Fibroblast of skin of left biceps (primary cell): ENCODE measurements at regions not wholly inside any gene's neighbourhood (a gene's known extent, or its start where the extent isn't known, plus 50 kb on each side); places are given as distances from the start of the nearest gene placed in this dataset.
"Not testable (repeated sequence)": the region's sequence is repeated elsewhere in the genome, so short reads cannot be mapped to it uniquely, and the experiment has no call there.

ENCODE experiments used
- DNase-seq, 2 experiments: peaks; one replicate each; pipeline ENCODE4 v3.0.0-alpha.2; 2013; ENCODE audit warnings: low read depth in 2 of 2

DNA sequence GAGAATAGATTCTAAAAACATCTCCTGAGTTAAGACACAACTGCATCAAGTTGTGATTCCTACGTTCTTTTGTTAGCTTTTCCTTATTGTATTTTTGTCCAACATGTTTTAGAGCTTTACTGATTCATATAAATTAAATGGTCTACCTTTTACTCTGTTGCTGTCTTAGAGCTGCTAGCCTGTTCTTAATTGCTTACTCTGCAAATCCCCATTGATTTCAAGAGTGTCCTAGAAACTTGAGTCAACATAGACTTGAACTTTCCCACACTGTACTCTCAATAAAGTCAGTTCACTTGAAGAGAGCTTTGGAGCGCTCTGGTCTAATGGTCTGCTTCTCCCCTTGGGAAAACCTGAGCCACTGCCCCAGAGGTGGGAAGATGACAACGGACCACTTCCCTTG, 343.9 kb downstream of the CCER1 start:
- DNase-seq: no peak

DNA sequence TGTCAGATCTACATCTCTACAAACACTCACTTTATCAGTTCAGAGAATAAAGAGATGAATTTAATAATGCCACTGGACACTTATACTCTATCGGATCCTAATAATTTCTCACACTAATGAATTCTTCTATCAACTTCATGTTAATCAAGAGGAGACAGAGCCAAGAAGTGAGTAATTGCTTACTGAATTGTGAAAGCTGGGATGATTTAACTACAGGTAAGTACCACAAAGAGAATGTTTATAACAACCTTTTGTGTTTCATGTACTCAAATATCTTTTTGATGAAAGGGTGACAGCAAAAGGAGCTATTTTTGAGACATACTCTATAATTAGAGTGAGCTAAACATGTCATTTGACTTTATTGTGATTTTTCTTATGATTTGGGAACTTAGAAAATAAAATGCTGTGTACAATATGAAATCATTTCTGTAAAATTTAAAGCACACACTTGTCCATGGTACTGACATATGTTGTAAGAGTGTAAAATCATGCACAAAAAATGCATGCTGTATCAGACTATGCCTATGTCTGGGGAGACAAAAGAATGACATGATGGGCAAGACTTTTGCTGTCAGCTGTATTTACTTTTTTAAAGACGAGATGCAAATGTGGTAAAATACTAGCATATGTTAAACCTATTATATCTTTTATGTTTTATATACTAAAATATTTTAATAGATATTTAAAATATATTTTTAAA, 361.2 kb downstream of the CCER1 start:
- no peak for DNase-seq

DNA sequence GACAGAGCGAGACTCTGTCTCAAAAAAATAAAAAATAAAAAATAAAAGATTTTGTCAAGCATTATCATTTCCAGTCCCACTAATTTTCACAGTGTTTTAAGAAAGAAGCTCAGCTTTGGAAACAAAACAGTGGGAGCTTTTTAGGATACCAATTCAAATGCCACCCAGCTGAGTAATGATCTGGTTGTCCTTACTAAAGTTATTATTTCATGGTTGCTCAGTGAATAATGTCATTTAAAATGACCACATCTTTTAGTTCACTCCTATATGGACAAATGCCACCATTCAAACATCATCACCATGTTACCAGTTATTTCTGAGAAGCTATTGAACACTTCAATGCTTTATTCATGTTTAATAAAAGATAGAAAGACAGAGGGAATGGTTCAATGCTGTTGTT, 365.0 kb downstream of the CCER1 start:
- no peak for DNase-seq

DNA sequence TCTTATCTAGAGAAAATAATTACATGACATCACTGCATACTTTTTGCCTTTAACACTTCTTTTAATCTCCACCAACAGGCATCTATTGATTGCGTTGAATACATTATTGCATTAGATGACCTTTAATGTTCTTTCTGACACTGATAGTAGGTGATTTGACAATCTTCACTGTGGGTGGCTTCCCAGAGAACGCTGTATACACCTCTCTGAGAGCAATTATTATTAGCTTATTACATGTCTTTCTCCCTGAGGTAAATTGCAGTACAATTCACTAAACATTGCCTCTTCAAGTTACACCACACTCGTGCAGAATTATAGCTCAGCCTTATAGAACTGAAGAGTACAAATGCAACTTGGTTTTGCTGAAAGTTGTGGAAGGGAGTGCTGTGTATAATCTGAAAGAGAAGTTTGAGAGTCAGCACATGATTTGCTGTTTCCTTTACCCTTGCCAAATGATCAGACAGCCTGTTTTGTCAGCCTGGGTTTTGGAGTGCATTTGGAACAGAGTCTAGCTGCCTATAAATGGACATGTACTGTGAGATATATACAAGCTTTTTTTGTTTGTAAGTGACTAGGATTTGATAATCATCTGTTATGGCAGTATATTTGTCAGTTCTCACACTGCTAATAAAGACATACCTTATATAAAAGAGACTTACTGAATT, 369.2 kb downstream of the CCER1 start:
- DNase-seq: no peak

DNA sequence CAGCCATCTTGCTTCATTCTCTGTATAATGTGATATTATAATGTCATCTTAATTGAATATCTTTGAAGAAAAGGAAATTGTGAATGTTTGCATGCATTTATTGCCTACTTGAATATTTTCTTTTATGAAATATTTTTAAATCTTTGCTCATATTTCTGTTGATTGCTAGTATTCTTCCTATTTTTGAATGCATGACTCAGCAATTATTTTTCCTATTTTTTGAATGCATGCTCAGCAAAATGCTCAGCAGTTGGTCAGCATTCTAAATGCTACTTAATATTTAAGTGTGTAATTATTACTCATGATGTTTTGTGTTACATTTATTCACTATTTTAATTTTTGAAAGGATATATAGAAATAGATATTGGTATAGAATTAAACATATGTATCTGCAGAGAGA, 378.3 kb downstream of the CCER1 start:
- DNase-seq: no peak

DNA sequence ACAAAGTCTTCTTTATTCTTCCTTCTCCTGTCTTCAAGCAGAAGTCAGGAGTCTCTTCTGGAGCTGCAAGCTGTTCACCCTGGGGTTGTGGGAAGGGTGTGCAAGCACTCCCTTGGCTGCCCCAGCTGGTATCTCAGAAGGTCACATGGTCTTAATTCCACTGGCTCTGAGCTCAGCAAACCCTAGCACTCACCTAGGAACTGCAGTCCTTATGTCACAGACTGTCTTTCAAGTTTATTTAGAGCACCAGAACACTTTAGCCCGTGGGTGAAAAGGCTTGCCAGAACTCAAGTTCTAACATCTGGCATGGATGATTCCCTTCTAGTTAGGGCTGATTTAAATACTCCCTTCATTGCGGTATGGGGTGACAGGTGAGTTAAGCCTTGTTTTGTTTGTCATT, 379.0 kb downstream of the CCER1 start:
- no peak for DNase-seq

DNA sequence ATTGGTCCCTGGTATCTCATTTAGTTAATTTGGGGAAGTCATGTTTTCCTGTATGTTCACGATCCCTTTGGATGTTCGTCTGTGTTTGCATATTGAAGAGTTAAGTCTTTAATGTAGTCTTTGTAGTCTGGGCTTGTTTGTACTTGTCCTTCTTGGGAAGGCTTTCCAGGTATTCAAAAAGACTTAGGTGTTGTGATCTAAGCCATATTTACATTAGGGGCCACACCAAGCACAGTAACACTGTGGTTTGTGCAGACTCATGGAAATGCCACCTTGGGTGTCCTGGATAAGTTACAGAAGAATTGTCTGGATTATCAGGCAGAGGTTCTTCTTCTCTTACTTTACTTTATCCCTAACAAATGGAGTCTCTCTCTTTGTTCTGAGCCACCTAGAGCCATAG, 380.3 kb downstream of the CCER1 start:
- no peak for DNase-seq

DNA sequence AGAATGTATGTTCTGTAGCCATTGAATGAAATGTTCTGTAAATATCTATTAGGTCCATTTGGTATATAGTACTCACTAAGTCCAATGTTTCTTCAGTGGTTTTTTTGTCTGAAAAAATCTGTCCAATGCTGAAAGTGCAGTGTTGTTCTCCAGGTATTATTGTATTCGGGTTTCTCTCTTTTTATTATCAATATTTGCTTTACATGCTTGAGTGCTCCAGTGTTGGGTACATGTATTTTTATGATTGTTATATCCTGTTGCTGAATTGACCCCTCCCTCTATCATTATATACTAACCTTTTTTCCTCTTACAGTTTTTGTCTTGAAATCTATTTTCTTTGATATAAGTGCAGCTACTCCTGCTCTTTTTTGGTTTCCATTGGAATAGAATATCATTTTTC, 382.2 kb downstream of the CCER1 start:
- no peak for DNase-seq

DNA sequence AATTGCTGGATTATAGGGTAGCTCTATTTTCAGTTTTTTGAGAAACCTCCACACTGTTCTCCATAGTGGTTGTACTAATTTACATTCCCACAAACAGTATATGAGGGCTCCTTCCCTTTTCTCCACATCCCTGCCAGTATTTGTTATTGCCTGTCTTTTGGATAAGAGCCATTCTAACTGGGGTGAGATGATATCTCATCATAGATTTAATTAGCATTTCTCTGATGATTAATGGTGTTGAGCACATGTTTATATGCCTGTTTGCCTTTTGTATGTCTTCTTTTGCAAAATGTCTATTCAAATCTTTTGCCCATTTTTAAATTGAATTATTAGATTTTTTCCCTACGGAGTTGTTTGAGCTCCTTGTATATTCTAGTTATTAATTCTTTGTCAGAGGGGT, 385.3 kb downstream of the CCER1 start:
- DNase-seq: no peak

DNA sequence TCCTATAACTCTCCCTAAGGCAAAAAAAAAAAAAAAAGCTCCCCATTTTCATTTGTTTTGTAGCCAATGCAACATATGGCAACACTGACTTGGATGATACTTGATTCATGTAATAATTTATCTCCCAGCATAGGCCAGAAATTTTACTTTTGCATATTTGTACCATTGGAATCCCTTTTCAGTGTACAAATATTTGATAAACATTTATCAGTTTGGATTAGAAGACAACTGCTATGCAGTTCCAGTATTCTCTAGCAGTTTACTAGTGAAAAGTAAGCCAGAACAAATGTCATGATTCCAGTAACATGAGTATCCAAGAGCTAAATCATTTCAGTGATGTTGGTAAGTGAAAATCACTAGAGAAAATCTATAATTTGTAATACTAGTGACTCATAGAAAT, 392.3 kb downstream of the CCER1 start:
- DNase-seq: no peak

DNA sequence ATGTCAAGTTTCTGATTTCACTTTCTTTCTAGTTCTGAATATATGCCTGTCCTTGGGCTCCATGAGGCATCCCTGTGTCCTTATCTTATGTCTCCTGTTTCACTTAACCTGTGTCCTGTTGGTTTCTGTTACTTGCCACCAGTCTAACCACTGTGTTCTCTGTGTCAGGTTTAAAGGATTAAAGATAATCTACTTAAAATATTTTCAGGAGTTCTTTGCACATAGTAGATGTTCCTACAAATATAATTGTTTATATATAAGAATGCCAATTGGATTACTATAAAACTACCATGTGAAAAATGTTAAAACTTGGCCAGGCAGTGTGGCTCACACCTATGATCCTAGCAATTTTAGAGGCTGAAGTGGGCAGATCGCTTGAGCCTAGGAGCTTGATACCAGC, 406.4 kb downstream of the CCER1 start:
- no peak for DNase-seq

DNA sequence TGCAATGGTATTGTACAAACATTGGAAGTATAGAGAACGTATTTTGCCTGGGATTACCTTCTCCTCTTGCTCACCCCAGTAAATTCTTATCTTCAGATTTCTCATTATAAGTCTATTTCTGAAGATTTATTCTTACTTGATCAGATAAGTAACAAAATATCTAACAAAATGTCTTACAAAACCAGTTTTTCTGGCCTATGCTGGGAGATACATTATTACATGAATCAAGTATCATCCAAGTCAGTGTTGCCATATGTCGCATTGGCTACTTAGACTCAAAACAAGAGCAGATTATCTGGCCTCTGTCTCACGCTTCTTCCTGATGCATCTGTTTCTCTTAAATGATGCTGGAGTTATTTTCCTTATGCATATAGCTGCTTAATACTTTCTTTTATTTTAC, 408.5 kb downstream of the CCER1 start:
- DNase-seq: no peak

DNA sequence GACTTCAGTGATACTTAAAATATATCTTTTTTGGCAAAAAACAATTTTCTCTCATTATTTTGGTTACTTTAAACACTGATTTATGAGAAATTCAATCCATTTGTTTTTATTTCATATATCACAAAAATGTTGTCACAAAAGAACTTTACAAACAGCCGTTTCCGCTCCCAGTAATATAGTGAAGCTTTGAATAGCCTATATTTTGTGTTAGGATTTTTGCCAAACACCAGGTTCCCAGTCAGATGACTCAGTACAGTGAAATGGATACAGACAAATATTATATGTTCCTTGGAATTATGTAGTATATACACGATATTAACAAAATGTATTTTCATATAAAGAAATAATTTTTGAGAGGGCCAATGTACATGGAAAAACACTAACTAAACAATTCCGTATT, 411.1 kb downstream of the CCER1 start:
- no peak for DNase-seq

DNA sequence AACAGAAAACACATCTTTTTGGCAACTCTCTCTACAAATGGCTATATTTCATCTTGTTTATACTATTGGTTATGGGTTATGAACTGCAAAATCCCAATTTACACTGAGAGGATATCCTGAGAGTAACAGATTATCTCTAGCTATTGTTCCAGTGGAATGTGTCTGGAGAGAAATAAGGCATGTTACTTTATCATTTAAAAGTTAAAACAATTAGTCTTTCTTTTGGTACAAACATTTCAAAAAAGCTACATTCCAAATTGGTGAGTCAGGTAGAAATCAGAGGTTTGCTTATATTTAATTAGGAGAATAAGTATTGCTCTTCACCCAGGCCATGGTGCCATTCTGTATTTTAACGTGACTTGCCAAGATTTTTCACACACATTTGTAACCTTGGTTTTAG, 411.6 kb downstream of the CCER1 start:
- no peak for DNase-seq

DNA sequence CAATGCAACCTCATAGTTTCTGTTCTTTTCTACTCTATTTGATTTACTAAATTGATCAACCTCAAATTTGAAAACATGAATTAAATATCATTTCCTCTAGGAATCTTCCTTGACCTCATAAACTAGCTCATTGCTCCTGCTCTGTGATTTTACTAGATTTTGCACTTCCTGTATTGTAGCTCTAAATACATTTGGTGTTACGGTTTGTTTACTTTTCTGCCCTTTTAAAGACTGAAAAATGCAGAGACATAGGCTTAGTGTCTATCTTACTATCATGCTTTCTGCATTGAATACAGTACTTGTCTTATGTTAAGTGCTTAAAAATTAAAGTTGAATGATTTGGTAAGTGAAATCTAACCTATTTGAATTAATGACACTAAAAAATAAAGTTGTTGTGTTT, 412.1 kb downstream of the CCER1 start:
- DNase-seq: not testable (repeated sequence)

DNA sequence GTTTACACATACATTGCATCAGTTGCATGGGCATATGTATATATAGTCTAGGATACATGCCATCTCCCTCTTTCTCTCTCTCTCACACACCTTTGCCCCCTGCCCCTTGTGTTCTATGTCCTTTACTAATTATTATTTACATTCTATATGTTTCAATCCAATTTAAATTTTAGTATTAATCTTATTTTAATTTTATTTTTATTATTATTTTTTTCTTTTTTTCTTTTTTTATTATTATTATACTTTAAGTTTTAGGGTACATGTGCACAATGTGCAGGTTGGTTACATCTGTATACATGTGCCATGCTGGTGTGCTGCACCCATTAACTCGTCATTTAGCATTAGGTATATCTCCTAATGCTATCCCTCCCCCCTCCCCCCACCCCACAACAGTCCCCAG, 421.1 kb downstream of the CCER1 start:
- DNase-seq: not testable (repeated sequence)

DNA sequence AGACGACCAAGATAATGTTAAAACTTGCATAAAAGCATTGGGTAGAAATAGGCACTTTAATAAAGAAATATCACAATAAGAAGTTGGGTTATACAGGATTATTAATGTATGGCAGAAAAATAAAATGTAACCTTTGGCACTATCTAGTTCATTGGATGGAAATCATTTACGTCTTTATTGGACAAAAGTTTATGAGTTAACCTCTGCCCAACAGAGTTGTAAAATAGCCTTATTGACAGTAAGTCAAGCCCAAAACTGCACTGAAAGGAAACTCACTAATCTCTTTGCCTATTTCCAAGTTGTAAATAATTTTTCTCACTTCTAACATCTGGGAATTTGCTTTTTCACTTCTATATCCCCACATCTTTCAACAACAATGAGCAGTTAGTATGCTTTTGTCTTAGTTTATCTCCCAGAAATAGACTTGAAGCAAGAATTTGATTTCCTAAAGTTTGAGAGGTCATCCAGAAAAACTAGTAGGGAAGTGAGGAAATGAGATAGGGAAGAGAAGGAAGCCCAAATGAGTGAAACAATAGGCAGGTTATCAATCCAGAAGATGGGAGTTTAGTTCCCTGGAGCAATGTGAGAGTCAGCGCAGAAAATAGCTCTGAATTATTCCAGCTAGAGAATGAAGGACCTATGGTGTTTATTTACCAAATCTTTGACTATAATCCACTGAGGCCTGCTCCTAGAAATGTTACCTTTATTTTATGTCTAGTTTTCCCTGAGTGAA, 434.8 kb downstream of the CCER1 start:
- no peak for DNase-seq

DNA sequence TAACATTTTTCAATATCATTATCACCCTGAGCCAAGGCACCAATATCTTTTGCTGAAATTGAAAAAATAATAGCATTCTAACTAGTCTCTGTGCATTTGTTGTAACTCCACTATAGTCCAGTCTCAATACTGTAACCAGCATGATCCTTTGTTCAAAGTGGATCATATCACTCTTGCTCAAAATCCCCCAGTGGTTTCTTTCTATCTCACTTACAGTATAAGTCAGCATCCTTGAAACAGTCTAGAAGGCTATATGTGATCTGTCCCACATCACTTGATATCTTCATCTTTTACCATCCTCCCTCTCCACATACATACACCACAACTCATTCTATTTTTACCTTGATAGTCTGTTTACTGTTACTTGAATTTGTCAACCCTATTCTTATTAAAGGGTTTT, 435.7 kb downstream of the CCER1 start:
- DNase-seq: no peak

DNA sequence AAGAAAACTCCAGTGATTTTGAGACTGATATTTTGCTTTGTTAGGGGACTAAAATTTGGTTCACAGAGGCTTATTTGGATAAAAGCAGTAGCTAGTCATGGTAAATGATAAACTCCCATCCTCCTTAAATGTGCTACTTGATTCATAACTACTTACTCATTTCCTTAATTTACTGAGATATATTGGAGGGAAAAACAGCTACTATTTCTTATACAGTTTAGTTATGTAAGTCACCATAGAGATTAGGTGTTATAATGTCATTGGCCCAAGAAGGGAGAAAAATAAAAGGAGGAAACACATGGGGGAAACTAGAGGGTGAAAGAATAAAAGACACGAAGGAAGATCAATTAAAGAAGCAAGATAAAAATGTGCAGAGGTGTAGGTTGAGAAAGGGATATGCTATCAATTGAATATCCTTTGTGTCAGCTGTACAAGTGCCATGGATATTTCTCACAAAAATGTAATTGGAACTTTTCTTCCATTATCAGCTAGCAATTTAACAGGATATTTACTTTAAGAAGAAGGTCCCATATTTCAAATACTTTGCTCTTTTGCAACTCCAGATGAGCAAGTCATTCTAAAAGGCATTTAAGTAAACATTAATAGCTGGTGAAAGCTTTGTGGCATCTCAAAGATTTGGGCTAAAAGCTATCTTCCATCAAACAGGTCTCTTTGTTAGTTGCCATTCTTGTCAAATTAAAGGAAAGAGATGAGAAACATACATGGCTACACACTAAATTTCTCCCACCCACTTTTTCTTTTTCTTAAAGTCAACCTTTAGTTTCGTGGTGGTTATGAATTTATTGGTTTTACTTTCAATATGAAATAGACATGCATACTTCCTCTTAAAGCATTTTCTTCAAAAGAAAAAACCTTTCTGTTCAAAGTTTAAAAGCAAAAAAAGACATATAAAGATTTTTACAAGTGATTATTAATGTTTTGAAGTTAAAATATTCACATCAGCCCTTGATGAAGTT, 439.5 kb downstream of the CCER1 start:
- no peak for DNase-seq

DNA sequence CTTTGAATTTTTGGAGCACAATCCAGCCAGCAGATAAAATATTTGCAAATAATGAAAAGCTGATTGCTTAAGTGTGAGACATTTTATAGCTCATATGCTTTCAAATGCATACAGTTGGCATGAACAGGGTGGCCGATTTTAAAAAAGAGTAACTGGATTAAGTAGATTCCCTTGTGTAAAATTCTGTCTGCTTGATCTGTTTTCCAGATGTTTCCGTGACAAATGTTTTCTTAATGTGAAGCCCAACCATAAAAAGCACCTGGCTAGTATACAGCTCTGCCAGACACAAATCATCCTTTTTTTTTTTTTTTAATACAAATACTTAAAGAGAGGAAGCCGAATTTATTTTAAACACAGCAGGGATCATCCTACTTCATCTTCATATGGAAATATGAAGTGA, 440.7 kb downstream of the CCER1 start:
- peak; percentile 47 to 54 for DNase-seq

DNA sequence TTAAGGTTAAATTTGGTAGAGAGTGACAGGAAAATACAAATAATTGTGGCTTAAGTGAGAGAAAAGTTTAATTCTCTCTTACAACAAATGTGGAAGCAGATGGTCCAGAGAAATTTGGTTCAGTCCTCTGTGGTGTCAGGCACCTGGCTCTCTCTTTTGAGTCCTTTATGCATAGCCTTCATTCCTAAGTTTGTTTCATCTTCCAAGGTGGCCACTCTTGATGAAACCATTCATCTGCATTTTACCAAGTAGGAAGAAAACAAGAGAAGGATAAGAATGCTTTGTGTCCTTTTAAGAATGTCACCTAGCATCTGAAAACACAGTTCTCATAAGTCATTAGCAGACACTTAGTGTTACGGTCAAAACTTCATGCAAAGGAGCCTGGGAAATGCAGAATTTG, 442.5 kb downstream of the CCER1 start:
- DNase-seq: no peak

DNA sequence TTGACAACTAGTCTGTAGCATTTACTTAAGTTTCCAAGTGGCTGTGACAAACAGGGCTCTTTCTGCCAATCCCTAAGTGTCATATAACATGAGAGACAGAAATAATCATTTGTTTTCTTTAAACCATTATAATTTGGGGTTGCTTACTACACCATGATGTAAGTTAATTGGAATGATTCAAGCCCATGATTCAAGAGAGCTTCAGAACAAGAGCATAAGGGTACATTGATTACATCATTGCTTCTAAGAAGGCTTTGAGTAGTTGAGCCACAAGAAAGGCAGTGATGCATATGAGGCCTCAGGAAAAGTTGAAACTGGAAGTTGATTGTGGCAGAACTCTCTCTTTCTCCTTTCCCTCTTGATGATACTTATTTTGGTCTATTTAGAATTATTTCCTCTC, 444.0 kb downstream of the CCER1 start:
- DNase-seq: no peak
